Ovary (tissue), 7 donors: ENCODE measurements at regions not wholly inside any gene's neighbourhood (a gene's known extent, or its start where the extent isn't known, plus 50 kb on each side); places are given as distances from the start of the nearest gene placed in this dataset.

Experiments
- DNase-seq, 5 donors: peaks; one replicate each; pipeline ENCODE4 v3.0.0-alpha.2; 2019 to 2020
- H3K27ac ChIP-seq, 2 donors: fragments of 200-600 bp; one replicate each; pipeline versions ENCODE4 v1.5.1 to v1.8.0; 2019 to 2022
- H3K27me3 ChIP-seq: fragments of 200-600 bp; one replicate; pipeline ENCODE4 v1.8.0; 2022
- H3K36me3 ChIP-seq: fragments of 200-600 bp; sonication (generic); one replicate; pipeline ENCODE4 v1.5.1; 2019
- H3K4me1 ChIP-seq: one replicate; pipeline ENCODE4 v1.8.1; 2013; ENCODE audit warnings: mild to moderate bottlenecking, moderate library complexity; ENCODE audit not compliant: insufficient read depth
- H3K4me3 ChIP-seq: fragments of 200-600 bp; sonication (generic); one replicate; pipeline ENCODE4 v1.5.1; 2017
- H3K9me3 ChIP-seq, 2 donors: fragments of 200-600 bp in 1 of 2; sonication (generic) in 1 of 2; one replicate each; pipeline versions ENCODE4 v1.5.1 to v1.8.1; 2013 to 2019; ENCODE audit warnings: mild to moderate bottlenecking in 1 of 2, moderate library complexity in 1 of 2
- CTCF ChIP-seq, 3 donors: fragments of 450-650 bp in 2 of 3; fragments of 200-600 bp in 1 of 3; IDR thresholded peaks; one replicate each; pipeline versions ENCODE4 v1.5.1 to v1.8.0; 2016 to 2022; ENCODE audit warnings: antibody characterized with exemption in 3 of 3, mild to moderate bottlenecking in 1 of 3
- EP300 ChIP-seq: sonication (generic); formaldehyde crosslinking; IDR thresholded peaks from one replicate; pipeline ENCODE4 v1.6.1; 2017; ENCODE audit warnings: antibody characterized with exemption
- POLR2A ChIP-seq: fragments of 450-650 bp; IDR thresholded peaks from one replicate; pipeline ENCODE4 v1.6.1; 2017; ENCODE audit warnings: antibody characterized with exemption, mild to moderate bottlenecking, moderate library complexity
- WGBS, 3 donors: extraction: QIAGEN DNeasy Blood & Tissue Kit in 1 of 3; methylation state at CpG; one replicate each; pipeline versions ENCODE4 v1.1.5 to v1.1.7; 2013 to 2017; 5-methylcytosine and 5-hydroxymethylcytosine counted together
- intact Hi-C, 4 donors: fragments of 100-400 bp; cut with DNase I; formaldehyde crosslinking; loops; one replicate each; pipeline versions ENCODE4 v1.11.0 to v1.15.1; 2022 to 2023
- donor health status: DM: no; HTN: no; CAD: no; lungs with moderate emphysema.
- donor health status: DM: no; HTN: no; CAD: no.
- donor health status: Bipolar disorder and iron deficiency.
- donor health status: DM: no; HTN: no; CAD: no.
- donor health status: DM: yes; HTN: yes; CAD: no.

GRCh38 chr16:25523183-25523582 lies 168.6 kb upstream of the HS3ST4 start:
- Histone ChIP-seq H3K9me3 (no peaks in the 10 kb centered on the region), H3K27ac (no peak overlapping the region), H3K4me3 (no peak overlapping the region), H3K4me1 (no peaks in the 10 kb centered on the region), H3K36me3 (no peaks in the 10 kb centered on the region), H3K27me3 (no peaks in the 10 kb centered on the region)
- intact Hi-C loops, result no loop called here
- 75 to 85% (median 79%) methylated on average over 6 of the region's 6 CpGs for WGBS, 3 donors
- no peak for DNase-seq
- TF ChIP-seq EP300, result no peak

- no peaks in the 10 kb centered on the region for H3K27me3 ChIP-seq
- no peak for DNase-seq
- no peaks in the 10 kb centered on the region for H3K4me1 ChIP-seq
- H3K9me3 ChIP-seq, result no peaks in the 10 kb centered on the region
- intact Hi-C loops, result no loop called here
- no peak overlapping the region for H3K27ac ChIP-seq
- H3K4me3 ChIP-seq, result no peak overlapping the region
- TF ChIP-seq POLR2A (no peak), CTCF (IDR thresholded peaks at IDR 0.05) (no peak), EP300 (no peak)
- no peaks in the 10 kb centered on the region for H3K36me3 ChIP-seq
Observed at GRCh38 chr16:25512041-25512440, 179.7 kb upstream of the HS3ST4 start.

- Histone ChIP-seq H3K9me3 (no peaks in the 10 kb centered on the region), H3K36me3 (no peaks in the 10 kb centered on the region), H3K4me3 (no peak overlapping the region), H3K27me3 (no peaks in the 10 kb centered on the region), H3K4me1 (no peaks in the 10 kb centered on the region), H3K27ac (no peak overlapping the region)
- no peak for DNase-seq
- no peak for TF ChIP-seq CTCF (IDR thresholded peaks at IDR 0.05)
- TF ChIP-seq POLR2A, result no peak
- TF ChIP-seq EP300, result no peak
- intact Hi-C loops, result no loop called here
- WGBS, 3 donors, result 43 to 81% (median 45%) methylated on average over 1 of the region's 1 CpG
Observed at GRCh38 chr16:25509456-25509855, 182.3 kb upstream of the HS3ST4 start.

- WGBS, 3 donors, result 52 to 68% (median 53%) methylated on average over 3 of the region's 3 CpGs
- no peak for DNase-seq
- intact Hi-C loops, result no loop called here
Observed at GRCh38 chr16:25501530-25502255, 190.1 kb upstream of the HS3ST4 start.

More at GRCh38 chr16:25501530-25502255, 190.1 kb upstream of the HS3ST4 start:
- no peak overlapping the region for H3K27ac ChIP-seq
- H3K9me3 ChIP-seq, result no peaks in the 10 kb centered on the region
- TF ChIP-seq EP300 (no peak), POLR2A (no peak), CTCF (IDR thresholded peaks at IDR 0.05) (no peak)
- H3K4me3 ChIP-seq, result no peak overlapping the region
- no peaks in the 10 kb centered on the region for H3K36me3 ChIP-seq
- no peaks in the 10 kb centered on the region for H3K27me3 ChIP-seq
- H3K4me1 ChIP-seq, result no peaks in the 10 kb centered on the region
